H9 (cell line): ENCODE measurements at regions not wholly inside any gene's neighbourhood (a gene's known extent, or its start where the extent isn't known, plus 50 kb on each side); places are given as distances from the start of the nearest gene placed in this dataset.

Experiments used
- DNase-seq: peaks from one replicate; pipeline ENCODE4 v3.0.0-alpha.2; 2017
- H2AFZ ChIP-seq: one replicate; pipeline ENCODE4 v1.6.1; 2013; ENCODE audit warnings: mild to moderate bottlenecking, low read length, control low read depth, moderate library complexity
- H2AK5ac ChIP-seq: 2 replicates; pipeline ENCODE4 v1.6.1; 2013; ENCODE audit warnings: low read length, control low read depth, mixed read lengths; ENCODE audit not compliant: insufficient read length
- H2BK120ac ChIP-seq: one replicate; pipeline ENCODE4 v1.6.1; 2013; ENCODE audit warnings: low read depth, mild to moderate bottlenecking, low read length, control low read depth, inconsistent platforms; ENCODE audit not compliant: poor library complexity, severe bottlenecking
- H2BK12ac ChIP-seq: 2 replicates; pipeline ENCODE4 v1.6.1; 2013; ENCODE audit warnings: low read length, control low read depth, mixed read lengths, low read depth; ENCODE audit not compliant: insufficient read length
- H2BK15ac ChIP-seq: 2 replicates; pipeline ENCODE4 v1.6.1; 2013; ENCODE audit warnings: low read depth, low read length, control low read depth
- H2BK20ac ChIP-seq: one replicate; pipeline ENCODE4 v1.6.1; 2013; ENCODE audit warnings: low read depth, mild to moderate bottlenecking, low read length, control low read depth, inconsistent platforms; ENCODE audit not compliant: poor library complexity, severe bottlenecking
- H2BK5ac ChIP-seq: 2 replicates; pipeline ENCODE4 v1.6.1; 2013; ENCODE audit warnings: low read length, control low read depth, mixed read lengths; ENCODE audit not compliant: insufficient read length
- H3K14ac ChIP-seq: 2 replicates; pipeline ENCODE4 v1.6.1; 2013; ENCODE audit warnings: low read length, control low read depth; ENCODE audit not compliant: insufficient read depth
- H3K18ac ChIP-seq: 2 replicates; pipeline ENCODE4 v1.6.1; 2013; ENCODE audit warnings: low read depth, mild to moderate bottlenecking, mixed read lengths, low read length, control low read depth; ENCODE audit not compliant: insufficient read length
- H3K23ac ChIP-seq: 2 replicates; pipeline ENCODE4 v1.6.1; 2013; ENCODE audit warnings: low read length, control low read depth, mixed read lengths, low read depth; ENCODE audit not compliant: insufficient read length
- H3K23me2 ChIP-seq: 2 replicates; pipeline ENCODE4 v1.6.1; 2013; ENCODE audit warnings: low read depth, mild to moderate bottlenecking, mixed read lengths, low read length, control low read depth; ENCODE audit not compliant: insufficient read length, poor library complexity, severe bottlenecking
- H3K27ac ChIP-seq: 2 replicates; pipeline ENCODE4 v1.5.1; 2013; ENCODE audit warnings: low read length, control low read depth, mixed read lengths, low read depth; ENCODE audit not compliant: insufficient read length
- H3K27me3 ChIP-seq: 2 replicates; pipeline ENCODE4 v1.6.1; 2013; ENCODE audit warnings: low read length, control low read depth, inconsistent platforms; ENCODE audit not compliant: insufficient read depth
- H3K4ac ChIP-seq: 2 replicates; pipeline ENCODE4 v1.6.1; 2013; ENCODE audit warnings: low read depth, mild to moderate bottlenecking, control low read depth, inconsistent platforms, low read length, moderate library complexity
- H3K4me1 ChIP-seq: 2 replicates; pipeline ENCODE4 v1.6.1; 2013; ENCODE audit warnings: low read length, control low read depth, inconsistent platforms; ENCODE audit not compliant: insufficient read depth
- H3K4me2 ChIP-seq: 2 replicates; pipeline ENCODE4 v1.6.1; 2013; ENCODE audit warnings: low read length, control low read depth, mixed read lengths; ENCODE audit not compliant: insufficient read length, insufficient read depth
- H3K56ac ChIP-seq: 2 replicates; pipeline ENCODE4 v1.6.1; 2013; ENCODE audit warnings: low read depth, mild to moderate bottlenecking, mixed read lengths, low read length, control low read depth; ENCODE audit not compliant: insufficient read length
- H3K79me1 ChIP-seq: 2 replicates; pipeline ENCODE4 v1.6.1; 2013; ENCODE audit warnings: low read depth, mild to moderate bottlenecking, moderate library complexity, low read length, control low read depth, inconsistent platforms; ENCODE audit not compliant: insufficient read depth, poor library complexity, severe bottlenecking
- H3K79me2 ChIP-seq: 2 replicates; pipeline ENCODE4 v1.6.1; 2013; ENCODE audit warnings: low read length, control low read depth, inconsistent platforms; ENCODE audit not compliant: insufficient read depth
- H3K9ac ChIP-seq: 2 replicates; pipeline ENCODE4 v1.6.1; 2013; ENCODE audit warnings: low read length, control low read depth, mixed read lengths; ENCODE audit not compliant: insufficient read length; ENCODE audit errors: extremely low read depth
- H3K9me3 ChIP-seq: one replicate; pipeline ENCODE4 v1.6.1; 2013; ENCODE audit warnings: low read depth, low read length, inconsistent platforms; ENCODE audit not compliant: control insufficient read depth
- H3T11ph ChIP-seq: one replicate; pipeline ENCODE4 v1.6.1; 2013; ENCODE audit warnings: mild to moderate bottlenecking, low read length, control low read depth, inconsistent platforms
- H4K20me1 ChIP-seq: one replicate; pipeline ENCODE4 v1.6.1; 2013; ENCODE audit not compliant: control insufficient read depth, insufficient read length, insufficient read depth
- H4K5ac ChIP-seq: 2 replicates; pipeline ENCODE4 v1.6.1; 2013; ENCODE audit warnings: low read depth, mild to moderate bottlenecking, mixed read lengths, low read length, control low read depth; ENCODE audit not compliant: insufficient read length
- H4K8ac ChIP-seq: replicated peaks from 2 replicates; pipeline ENCODE4 v1.6.1; 2013; ENCODE audit warnings: low read length, control low read depth, mixed read lengths, low read depth; ENCODE audit not compliant: insufficient read length
- H4K91ac ChIP-seq: 2 replicates; pipeline ENCODE4 v1.6.1; 2013; ENCODE audit warnings: low read depth, mild to moderate bottlenecking, moderate library complexity, mixed read lengths, low read length, control low read depth; ENCODE audit not compliant: insufficient read length
- H3K27ac Mint-ChIP-seq, 3 experiments: 2 replicates in 2 of 3; 3 replicates in 1 of 3; pipeline ENCODE4 v1.8.0; 2020 to 2021; ENCODE audit warnings: mixed read lengths in 3 of 3, mild to moderate bottlenecking in 1 of 3, moderate library complexity in 1 of 3
- H3K27me3 Mint-ChIP-seq: 2 replicates; pipeline ENCODE4 v1.8.0; 2021; ENCODE audit warnings: low read depth, mild to moderate bottlenecking, moderate library complexity, mixed read lengths
- H3K36me3 Mint-ChIP-seq, 3 experiments: 2 replicates in 2 of 3; 3 replicates in 1 of 3; pipeline ENCODE4 v1.8.0; 2020 to 2021; ENCODE audit warnings: low read depth in 3 of 3, mixed read lengths in 3 of 3; ENCODE audit not compliant: insufficient read depth in 1 of 3
- H3K4me1 Mint-ChIP-seq, 2 experiments: 2 replicates each; pipeline ENCODE4 v1.8.0; 2020; ENCODE audit warnings: mixed read lengths in 2 of 2
- H3K4me3 Mint-ChIP-seq, 2 experiments: 2 replicates in 1 of 2; 3 replicates in 1 of 2; pipeline ENCODE4 v1.8.0; 2020 to 2021; ENCODE audit warnings: mild to moderate bottlenecking in 2 of 2, mixed read lengths in 2 of 2, moderate library complexity in 1 of 2
- H3K9me3 Mint-ChIP-seq, 2 experiments: 2 replicates in 1 of 2; 3 replicates in 1 of 2; pipeline ENCODE4 v1.8.0; 2020; ENCODE audit warnings: mild to moderate bottlenecking in 2 of 2, mixed read lengths in 2 of 2, moderate library complexity in 1 of 2
- WGBS: extraction: QIAGEN DNeasy Blood & Tissue Kit; methylation state at CpG from one replicate; pipeline ENCODE4 v1.1.7; 2013; ENCODE audit warnings: missing lambda C conversion rate, low lambda C conversion rate, mixed read lengths; ENCODE audit not compliant: insufficient read length; ENCODE audit errors: extremely low coverage; 5-methylcytosine and 5-hydroxymethylcytosine counted together
- TF ChIP-seq, protein P1 (sequence below): fragments of 200-600 bp; sonication (generic); conservative IDR thresholded peaks from 3 replicates; pipeline ENCODE4 v1.8.0; 2021; ENCODE audit warnings: antibody characterized with exemption, mild to moderate bottlenecking

DNA sequence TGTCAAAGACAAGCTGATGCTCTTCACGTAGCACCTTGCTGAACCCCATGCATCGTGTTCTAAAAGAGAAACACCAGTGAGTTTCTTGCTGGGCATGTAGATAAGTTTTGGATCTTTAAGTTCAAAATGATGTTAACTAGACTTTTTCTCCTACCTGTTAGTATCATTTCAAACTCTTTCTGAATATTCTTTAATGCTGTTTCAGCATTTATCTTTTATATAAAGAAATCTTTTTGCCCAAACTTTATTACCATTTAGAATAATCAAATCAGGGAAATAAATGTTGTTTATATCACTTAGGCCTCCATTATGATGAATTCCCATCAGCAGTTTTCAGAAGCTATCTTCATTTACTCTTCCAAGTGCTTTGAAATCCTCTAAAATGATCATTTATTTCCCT, 542.8 kb downstream of the CDH10 start:
- no peaks in the 10 kb centered on the region for H3K79me1 ChIP-seq
- H3K27ac ChIP-seq: no peak overlapping the region
- no peaks in the 10 kb centered on the region for H4K20me1 ChIP-seq
- no peaks in the 10 kb centered on the region for H3K23me2 ChIP-seq
- H3T11ph ChIP-seq: no peak overlapping the region
- no peak overlapping the region for H2BK120ac ChIP-seq
- no peaks in the 10 kb centered on the region for H3K79me2 ChIP-seq
- no peak overlapping the region for H2BK15ac ChIP-seq
- TF ChIP-seq, protein P1, sequence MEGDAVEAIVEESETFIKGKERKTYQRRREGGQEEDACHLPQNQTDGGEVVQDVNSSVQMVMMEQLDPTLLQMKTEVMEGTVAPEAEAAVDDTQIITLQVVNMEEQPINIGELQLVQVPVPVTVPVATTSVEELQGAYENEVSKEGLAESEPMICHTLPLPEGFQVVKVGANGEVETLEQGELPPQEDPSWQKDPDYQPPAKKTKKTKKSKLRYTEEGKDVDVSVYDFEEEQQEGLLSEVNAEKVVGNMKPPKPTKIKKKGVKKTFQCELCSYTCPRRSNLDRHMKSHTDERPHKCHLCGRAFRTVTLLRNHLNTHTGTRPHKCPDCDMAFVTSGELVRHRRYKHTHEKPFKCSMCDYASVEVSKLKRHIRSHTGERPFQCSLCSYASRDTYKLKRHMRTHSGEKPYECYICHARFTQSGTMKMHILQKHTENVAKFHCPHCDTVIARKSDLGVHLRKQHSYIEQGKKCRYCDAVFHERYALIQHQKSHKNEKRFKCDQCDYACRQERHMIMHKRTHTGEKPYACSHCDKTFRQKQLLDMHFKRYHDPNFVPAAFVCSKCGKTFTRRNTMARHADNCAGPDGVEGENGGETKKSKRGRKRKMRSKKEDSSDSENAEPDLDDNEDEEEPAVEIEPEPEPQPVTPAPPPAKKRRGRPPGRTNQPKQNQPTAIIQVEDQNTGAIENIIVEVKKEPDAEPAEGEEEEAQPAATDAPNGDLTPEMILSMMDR: no peak
- H3K4me3 Mint-ChIP-seq: no peak overlapping the region
- no peaks in the 10 kb centered on the region for H3K27me3 ChIP-seq
- H2AFZ ChIP-seq: no peak overlapping the region
- no peak overlapping the region for H3K56ac ChIP-seq
- no peak overlapping the region for H2AK5ac ChIP-seq
- no peak overlapping the region for H2BK20ac ChIP-seq
- H3K9me3 Mint-ChIP-seq: peaks cover 0 to 12% of the 10 kb centered on the region in 2 experiments; a peak in 4 of 5 replicates
- H3K4ac ChIP-seq: no peak overlapping the region
- H3K4me1 ChIP-seq: no peaks in the 10 kb centered on the region
- H2BK12ac ChIP-seq: no peak overlapping the region
- H2BK5ac ChIP-seq: no peak overlapping the region
- H3K9me3 ChIP-seq: no peaks in the 10 kb centered on the region
- no peak overlapping the region for H3K23ac ChIP-seq
- H3K4me1 Mint-ChIP-seq: no peaks in the 10 kb centered on the region
- H4K91ac ChIP-seq: no peak overlapping the region
- H3K4me2 ChIP-seq: no peak overlapping the region
- no peak for DNase-seq
- no peak overlapping the region for H4K8ac ChIP-seq
- no peak overlapping the region for H3K9ac ChIP-seq
- no peak overlapping the region for H3K18ac ChIP-seq
- H3K27me3 Mint-ChIP-seq: no peaks in the 10 kb centered on the region
- peaks cover 0 to 11% (median 3%) of the 10 kb centered on the region in 3 experiments; a peak in 2 of 7 replicates for H3K36me3 Mint-ChIP-seq
- no CpG with 5 or more reads among the region's 2 CpGs for WGBS
- no peak overlapping the region for H4K5ac ChIP-seq
- no peak overlapping the region for H3K27ac Mint-ChIP-seq
- no peak overlapping the region for H3K14ac ChIP-seq
